H1 (cell line): ENCODE measurements at regions not wholly inside any gene's neighbourhood (a gene's known extent, or its start where the extent isn't known, plus 50 kb on each side); places are given as distances from the start of the nearest gene placed in this dataset.

ENCODE experiments used
- CREB1 ChIP-seq: IDR thresholded peaks from 2 replicates; pipeline ENCODE4 v1.6.1; 2012; ENCODE audit warnings: inconsistent platforms
- POLR2AphosphoS5 ChIP-seq: IDR thresholded peaks from 2 replicates; pipeline ENCODE4 v1.6.1; 2011; ENCODE audit warnings: low read depth, low read length

DNA sequence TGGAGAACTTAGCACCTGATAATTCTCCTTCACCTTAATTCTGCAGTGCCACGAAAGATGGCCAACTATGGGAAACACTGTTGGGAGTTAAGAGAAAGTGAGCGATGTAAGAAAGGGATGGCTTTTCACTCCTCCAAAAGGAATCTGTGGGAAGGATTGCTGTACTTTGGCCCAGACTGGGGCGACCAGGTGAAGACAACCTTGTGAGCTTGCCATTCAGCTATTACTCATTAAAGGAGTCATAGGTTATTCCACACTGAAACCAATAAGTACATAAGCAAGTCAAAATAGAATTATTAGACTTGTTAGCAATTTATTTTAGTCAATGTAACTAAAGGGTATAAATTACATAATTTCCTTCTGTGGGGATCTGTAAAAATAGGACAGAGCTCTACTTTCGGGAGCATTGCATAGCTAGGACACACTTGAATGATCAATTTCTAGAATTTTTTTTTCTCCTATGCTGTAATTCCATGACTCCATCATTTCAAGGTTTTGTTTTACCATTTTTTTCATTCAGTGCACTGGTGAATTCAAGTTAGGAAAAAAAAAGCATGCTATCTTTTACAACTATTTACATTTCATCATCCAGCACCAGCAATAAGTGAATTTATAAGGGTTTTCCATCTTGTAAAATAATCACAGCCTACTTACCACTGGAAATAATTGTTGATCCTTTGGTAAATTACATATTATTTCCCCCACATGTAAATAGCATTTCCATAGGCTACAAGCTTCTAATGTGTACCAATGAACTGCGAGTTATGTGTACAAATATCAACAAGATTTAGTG, 231.7 kb downstream of the SIM1 start:
- no peak for TF ChIP-seq POLR2AphosphoS5
- TF ChIP-seq CREB1, result no peak
